ENCODE measurements at regions not wholly inside any gene's neighbourhood (a gene's known extent, or its start where the extent isn't known, plus 50 kb on each side); places are given as distances from the start of the nearest gene placed in this dataset.

DNA sequence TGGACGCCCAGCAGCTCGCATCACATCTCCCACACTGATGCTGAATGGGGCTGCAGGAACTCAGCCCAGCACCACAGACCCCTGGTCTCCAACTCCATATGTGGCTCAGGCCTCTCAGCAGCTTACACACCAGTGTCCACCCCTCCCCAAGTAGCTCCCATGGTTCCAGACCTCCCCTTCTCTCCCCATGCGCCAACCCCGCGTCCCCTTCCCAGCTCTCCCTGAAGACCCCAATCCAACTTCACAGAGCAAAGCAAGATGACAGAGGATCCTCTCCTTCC is 188.9 kb downstream of the SH3BP4 start:
- H2BK120ac ChIP-seq (ENCODE audit: insufficient read depth, low read length, poor library complexity): no peak overlapping the region
- H3K36me3 ChIP-seq (ENCODE audit: control insufficient read depth in 1 of 2, insufficient read depth in 2 of 2, low read length in 2 of 2): no peaks in the 10 kb centered on the region
- H4K12ac ChIP-seq (ENCODE audit: low read depth, low read length): no peak overlapping the region
- no peak overlapping the region for H2BK5ac ChIP-seq (ENCODE audit: low read depth, low read length, poor library complexity)
- H3K23ac ChIP-seq (ENCODE audit: low read length): no peak overlapping the region
- no peak overlapping the region for H3K18ac ChIP-seq (ENCODE audit: low read length)
- H3K4me2 ChIP-seq (ENCODE audit: low read length): no peak overlapping the region
- DNase-seq: no peak
- H3K4ac ChIP-seq (ENCODE audit: low read depth, low read length): no peak overlapping the region
- H3K79me2 ChIP-seq (ENCODE audit: control insufficient read depth, insufficient read depth, low read length, poor library complexity): no peaks in the 10 kb centered on the region
- H2AFZ ChIP-seq (ENCODE audit: insufficient read depth, low read length, poor library complexity): no peak overlapping the region
- H3K79me1 ChIP-seq (ENCODE audit: low read length): no peaks in the 10 kb centered on the region
- no peak overlapping the region for H2BK12ac ChIP-seq (ENCODE audit: low read length)
- no peak overlapping the region for H3K14ac ChIP-seq (ENCODE audit: low read length)
- H3K4me1 ChIP-seq (ENCODE audit: control insufficient read depth in 1 of 2, insufficient read depth in 2 of 2, low read length in 2 of 2): no peaks in the 10 kb centered on the region
- no peaks in the 10 kb centered on the region for H3K9me3 ChIP-seq (ENCODE audit: insufficient read depth, low read depth, low read length)
- H3K27ac ChIP-seq (ENCODE audit: low read depth, low read length): no peak overlapping the region
- no peak overlapping the region for H3K4me3 ChIP-seq (ENCODE audit: low read depth, low read length)
- H3K27me3 ChIP-seq (ENCODE audit: insufficient read depth, low read length): no peaks in the 10 kb centered on the region
- no peak overlapping the region for H2AK5ac ChIP-seq (ENCODE audit: low read length)
- H4K91ac ChIP-seq (ENCODE audit: low read depth, low read length): no peak overlapping the region
- no peak overlapping the region for H4K8ac ChIP-seq (ENCODE audit: low read depth, low read length)
- H3K9ac ChIP-seq (ENCODE audit: low read length): no peak overlapping the region
- WGBS (ENCODE audit: extremely low coverage, insufficient coverage, insufficient read length): no CpG with 5 or more reads among the region's 5 CpGs

DNA sequence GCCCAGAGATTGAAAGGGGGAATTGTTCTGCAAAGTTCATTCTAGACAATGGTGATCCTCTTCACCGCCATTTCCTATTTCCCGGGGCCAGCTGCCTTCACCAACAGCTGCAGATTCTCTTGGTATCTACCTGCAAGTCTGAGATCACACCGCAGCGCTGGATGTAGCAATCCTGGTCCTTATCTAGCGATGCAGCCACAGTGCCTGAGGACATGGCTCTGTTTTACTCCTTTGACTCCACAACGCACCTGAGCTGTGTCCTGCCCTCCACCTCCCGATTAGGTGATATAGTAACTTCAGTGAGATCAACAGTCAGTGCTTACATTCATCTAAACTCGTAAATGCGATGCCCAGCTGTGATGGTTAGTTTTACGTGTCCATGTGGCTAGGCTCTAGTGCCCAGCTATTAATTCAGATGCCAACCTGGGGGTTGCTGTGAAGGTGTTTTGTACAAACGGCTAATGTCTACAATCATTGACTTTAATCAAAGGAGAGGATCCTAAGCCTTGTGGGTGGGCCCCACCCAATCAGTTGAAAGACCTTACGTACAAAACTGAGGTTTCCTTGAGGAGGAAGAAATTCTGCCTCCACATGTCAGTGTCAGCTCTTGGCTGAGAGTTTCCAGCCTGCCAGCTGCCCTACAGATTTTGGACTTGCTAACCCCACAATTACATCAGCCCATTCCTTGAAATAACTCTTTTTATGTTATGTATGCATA is 189.8 kb downstream of the SH3BP4 start:
- Histone ChIP-seq H3K27me3 (ENCODE audit: insufficient read depth, low read length) (no peaks in the 10 kb centered on the region), H3K27ac (ENCODE audit: low read depth, low read length) (no peak overlapping the region), H4K8ac (ENCODE audit: low read depth, low read length) (no peak overlapping the region), H2BK5ac (ENCODE audit: low read depth, low read length, poor library complexity) (no peak overlapping the region), H3K4me3 (ENCODE audit: low read depth, low read length) (no peak overlapping the region), H2AFZ (ENCODE audit: insufficient read depth, low read length, poor library complexity) (no peak overlapping the region), H2BK12ac (ENCODE audit: low read length) (no peak overlapping the region), H2BK120ac (ENCODE audit: insufficient read depth, low read length, poor library complexity) (no peak overlapping the region), H4K91ac (ENCODE audit: low read depth, low read length) (no peak overlapping the region), H3K14ac (ENCODE audit: low read length) (no peak overlapping the region), H4K12ac (ENCODE audit: low read depth, low read length) (no peak overlapping the region), H3K79me2 (ENCODE audit: control insufficient read depth, insufficient read depth, low read length, poor library complexity) (no peaks in the 10 kb centered on the region), H3K4me2 (ENCODE audit: low read length) (no peak overlapping the region), H3K79me1 (ENCODE audit: low read length) (no peaks in the 10 kb centered on the region), H3K23ac (ENCODE audit: low read length) (no peak overlapping the region), H3K9me3 (ENCODE audit: insufficient read depth, low read depth, low read length) (no peaks in the 10 kb centered on the region), H3K4me1 (ENCODE audit: control insufficient read depth in 1 of 2, insufficient read depth in 2 of 2, low read length in 2 of 2) (no peaks in the 10 kb centered on the region), H2AK5ac (ENCODE audit: low read length) (no peak overlapping the region), H3K36me3 (ENCODE audit: control insufficient read depth in 1 of 2, insufficient read depth in 2 of 2, low read length in 2 of 2) (no peaks in the 10 kb centered on the region), H3K9ac (ENCODE audit: low read length) (no peak overlapping the region), H3K18ac (ENCODE audit: low read length) (no peak overlapping the region), H3K4ac (ENCODE audit: low read depth, low read length) (no peak overlapping the region)
- peak; percentile 85 to 92 for DNase-seq
- WGBS (ENCODE audit: extremely low coverage, insufficient coverage, insufficient read length): no CpG with 5 or more reads among the region's 12 CpGs

DNA sequence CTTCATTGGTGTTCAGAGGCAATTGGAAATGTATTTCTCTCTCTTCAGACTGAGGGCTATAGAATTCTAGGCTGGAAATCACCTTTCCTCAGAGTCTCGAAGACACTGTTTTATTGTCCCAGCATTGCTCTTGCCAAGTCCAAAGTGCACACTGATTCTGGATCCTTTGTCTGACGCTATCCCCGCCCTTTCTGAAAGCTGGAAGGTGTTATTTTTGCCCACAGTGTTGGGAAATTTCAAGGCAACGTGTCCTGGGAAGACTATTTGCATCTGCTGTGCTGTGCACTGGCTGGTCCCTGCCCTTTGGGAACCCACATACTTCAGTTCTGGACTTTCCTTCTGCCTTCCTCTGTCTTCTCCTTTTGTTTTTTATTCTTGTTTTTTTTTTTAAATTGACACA is 190.8 kb downstream of the SH3BP4 start:
- Histone ChIP-seq H3K27me3 (ENCODE audit: insufficient read depth, low read length) (no peaks in the 10 kb centered on the region), H2AK5ac (ENCODE audit: low read length) (no peak overlapping the region), H3K18ac (ENCODE audit: low read length) (no peak overlapping the region), H3K9ac (ENCODE audit: low read length) (no peak overlapping the region), H3K79me2 (ENCODE audit: control insufficient read depth, insufficient read depth, low read length, poor library complexity) (no peaks in the 10 kb centered on the region), H3K4me3 (ENCODE audit: low read depth, low read length) (no peak overlapping the region), H3K36me3 (ENCODE audit: control insufficient read depth in 1 of 2, insufficient read depth in 2 of 2, low read length in 2 of 2) (no peaks in the 10 kb centered on the region), H2BK5ac (ENCODE audit: low read depth, low read length, poor library complexity) (no peak overlapping the region), H3K27ac (ENCODE audit: low read depth, low read length) (no peak overlapping the region), H3K23ac (ENCODE audit: low read length) (no peak overlapping the region), H4K91ac (ENCODE audit: low read depth, low read length) (no peak overlapping the region), H2AFZ (ENCODE audit: insufficient read depth, low read length, poor library complexity) (no peak overlapping the region), H3K4me1 (ENCODE audit: control insufficient read depth in 1 of 2, insufficient read depth in 2 of 2, low read length in 2 of 2) (no peaks in the 10 kb centered on the region), H3K79me1 (ENCODE audit: low read length) (no peaks in the 10 kb centered on the region), H3K4ac (ENCODE audit: low read depth, low read length) (no peak overlapping the region), H2BK12ac (ENCODE audit: low read length) (no peak overlapping the region), H2BK120ac (ENCODE audit: insufficient read depth, low read length, poor library complexity) (no peak overlapping the region), H3K4me2 (ENCODE audit: low read length) (no peak overlapping the region), H4K8ac (ENCODE audit: low read depth, low read length) (no peak overlapping the region), H3K14ac (ENCODE audit: low read length) (no peak overlapping the region), H3K9me3 (ENCODE audit: insufficient read depth, low read depth, low read length) (no peaks in the 10 kb centered on the region), H4K12ac (ENCODE audit: low read depth, low read length) (no peak overlapping the region)
- DNase-seq: no peak
- WGBS (ENCODE audit: extremely low coverage, insufficient coverage, insufficient read length): no CpG with 5 or more reads among the region's 4 CpGs

DNA sequence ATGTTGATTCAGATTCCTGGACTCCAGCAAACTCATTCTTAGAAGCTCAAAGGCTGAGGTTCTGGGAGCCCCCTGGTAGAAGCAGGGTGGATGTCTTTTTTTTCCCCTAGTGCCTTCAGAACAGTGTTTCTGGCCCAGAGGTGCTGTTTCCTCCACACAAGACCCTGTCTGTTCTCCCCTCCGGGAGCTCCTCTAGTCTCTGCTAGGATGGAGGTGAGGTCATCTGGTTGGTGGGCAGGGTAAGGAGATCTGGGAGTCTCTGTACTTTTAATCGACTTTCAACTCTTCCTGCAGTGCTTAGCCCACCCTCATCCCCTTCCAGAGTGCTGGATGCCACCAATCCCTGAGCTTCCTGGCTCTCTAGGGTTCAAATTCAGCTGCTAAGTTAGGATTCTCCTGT is 192.0 kb downstream of the SH3BP4 start:
- H2AFZ ChIP-seq (ENCODE audit: insufficient read depth, low read length, poor library complexity): no peak overlapping the region
- H3K79me2 ChIP-seq (ENCODE audit: control insufficient read depth, insufficient read depth, low read length, poor library complexity): no peaks in the 10 kb centered on the region
- H2BK120ac ChIP-seq (ENCODE audit: insufficient read depth, low read length, poor library complexity): no peak overlapping the region
- H3K4me2 ChIP-seq (ENCODE audit: low read length): no peak overlapping the region
- no peak overlapping the region for H3K27ac ChIP-seq (ENCODE audit: low read depth, low read length)
- no peak overlapping the region for H3K23ac ChIP-seq (ENCODE audit: low read length)
- no CpG with 5 or more reads among the region's 2 CpGs for WGBS (ENCODE audit: extremely low coverage, insufficient coverage, insufficient read length)
- H3K4me1 ChIP-seq (ENCODE audit: control insufficient read depth in 1 of 2, insufficient read depth in 2 of 2, low read length in 2 of 2): no peaks in the 10 kb centered on the region
- H3K36me3 ChIP-seq (ENCODE audit: control insufficient read depth in 1 of 2, insufficient read depth in 2 of 2, low read length in 2 of 2): no peaks in the 10 kb centered on the region
- H3K27me3 ChIP-seq (ENCODE audit: insufficient read depth, low read length): no peaks in the 10 kb centered on the region
- no peak overlapping the region for H3K4me3 ChIP-seq (ENCODE audit: low read depth, low read length)
- H3K9ac ChIP-seq (ENCODE audit: low read length): no peak overlapping the region
- no peaks in the 10 kb centered on the region for H3K79me1 ChIP-seq (ENCODE audit: low read length)
- no peak overlapping the region for H2BK12ac ChIP-seq (ENCODE audit: low read length)
- no peak overlapping the region for H4K12ac ChIP-seq (ENCODE audit: low read depth, low read length)
- H3K4ac ChIP-seq (ENCODE audit: low read depth, low read length): no peak overlapping the region
- no peak overlapping the region for H2BK5ac ChIP-seq (ENCODE audit: low read depth, low read length, poor library complexity)
- H3K14ac ChIP-seq (ENCODE audit: low read length): no peak overlapping the region
- no peak overlapping the region for H3K18ac ChIP-seq (ENCODE audit: low read length)
- H3K9me3 ChIP-seq (ENCODE audit: insufficient read depth, low read depth, low read length): no peaks in the 10 kb centered on the region
- no peak overlapping the region for H2AK5ac ChIP-seq (ENCODE audit: low read length)
- H4K91ac ChIP-seq (ENCODE audit: low read depth, low read length): no peak overlapping the region
- no peak for DNase-seq
- no peak overlapping the region for H4K8ac ChIP-seq (ENCODE audit: low read depth, low read length)

Measured in trophoblast cell (in vitro differentiated cells and primary cell).